GM19239 (cell line): ENCODE measurements at regions not wholly inside any gene's neighbourhood (a gene's known extent, or its start where the extent isn't known, plus 50 kb on each side); places are given as distances from the start of the nearest gene placed in this dataset.

Experiments used
- DNase-seq: peaks from one replicate; pipeline ENCODE4 v3.0.0; 2011; ENCODE audit warnings: low spot score; ENCODE audit not compliant: insufficient read length
- FAIRE-seq: peaks from 2 replicates; lab custom pipeline; 2011; peaks lifted over from hg19 to GRCh38; lab: Jason Lieb, UNC

GRCh38 chr4:100816436-100817045 is 298.7 kb upstream of the EMCN start:
- DNase-seq, result no peak
- FAIRE-seq, result no peak

GRCh38 chr4:100811046-100811445 is 293.2 kb upstream of the EMCN start:
- no peak for FAIRE-seq
- no peak for DNase-seq

- FAIRE-seq (no peak), DNase-seq (no peak)
Measured at GRCh38 chr4:100809506-100809905, 291.7 kb upstream of the EMCN start.

- DNase-seq, result no peak
- FAIRE-seq, result no peak
Measured at GRCh38 chr4:100806988-100807387, 289.2 kb upstream of the EMCN start.

- no peak for FAIRE-seq
- no peak for DNase-seq
Measured at GRCh38 chr4:100805538-100805937, 287.7 kb upstream of the EMCN start.

GRCh38 chr4:100804576-100805360 is 286.9 kb upstream of the EMCN start:
- DNase-seq (no peak), FAIRE-seq (no peak)

GRCh38 chr4:100803751-100804150 is 285.9 kb upstream of the EMCN start:
- DNase-seq (no peak), FAIRE-seq (no peak)

- DNase-seq (no peak), FAIRE-seq (no peak)
Measured at GRCh38 chr4:100799761-100800539, 282.1 kb upstream of the EMCN start.

- no peak for DNase-seq
- FAIRE-seq, result no peak
Measured at GRCh38 chr4:100797791-100798190, 280.0 kb upstream of the EMCN start.

GRCh38 chr4:100797356-100797755 is 279.5 kb upstream of the EMCN start:
- DNase-seq, result no peak
- no peak for FAIRE-seq

- DNase-seq (no peak), FAIRE-seq (no peak)
Measured at GRCh38 chr4:100796332-100796731, 278.5 kb upstream of the EMCN start.

GRCh38 chr4:100795581-100795980 is 277.8 kb upstream of the EMCN start:
- no peak for DNase-seq
- FAIRE-seq, result no peak

- no peak for FAIRE-seq
Measured at GRCh38 chr4:100790836-100791615, 273.2 kb upstream of the EMCN start.

GRCh38 chr4:100789991-100790390 is 272.2 kb upstream of the EMCN start:
- FAIRE-seq (no peak), DNase-seq (no peak)

More at GRCh38 chr4:100790836-100791615, 273.2 kb upstream of the EMCN start:
- DNase-seq, result no peak

GRCh38 chr4:100786481-100786880 is 268.7 kb upstream of the EMCN start:
- no peak for FAIRE-seq
- DNase-seq, result no peak

GRCh38 chr4:100782356-100782755 is 264.5 kb upstream of the EMCN start:
- FAIRE-seq, result no peak
- DNase-seq, result no peak

GRCh38 chr4:100781435-100781834 is 263.6 kb upstream of the EMCN start:
- FAIRE-seq, result no peak
- no peak for DNase-seq

- FAIRE-seq, result no peak
- no peak for DNase-seq
Measured at GRCh38 chr4:100780126-100780525, 262.3 kb upstream of the EMCN start.

- DNase-seq (no peak), FAIRE-seq (no peak)
Measured at GRCh38 chr4:100778431-100778830, 260.6 kb upstream of the EMCN start.

GRCh38 chr4:100762738-100763137 is 244.9 kb upstream of the EMCN start:
- DNase-seq, result no peak
- FAIRE-seq, result no peak
